G401.6 (cell line): ENCODE measurements at regions not wholly inside any gene's neighbourhood (a gene's known extent, or its start where the extent isn't known, plus 50 kb on each side); places are given as distances from the start of the nearest gene placed in this dataset.

Source experiments
- FAIRE-seq: peaks from 2 replicates; lab custom pipeline; 2012; peaks lifted over from hg19 to GRCh38; lab: Jason Lieb, UNC

GRCh38 chrX:39996536-39996935 is 101.2 kb downstream of the BCOR start:
- no peak for FAIRE-seq

GRCh38 chrX:39998636-39999406 is 98.9 kb downstream of the BCOR start:
- FAIRE-seq = no peak
